ENCODE measurements at regions not wholly inside any gene's neighbourhood (a gene's known extent, or its start where the extent isn't known, plus 50 kb on each side); places are given as distances from the start of the nearest gene placed in this dataset.

- no peak for DNase-seq (ENCODE audit: low read depth)
- no peak overlapping the region for H3K4me3 ChIP-seq (ENCODE audit: low read length)
- TF ChIP-seq, protein P1, sequence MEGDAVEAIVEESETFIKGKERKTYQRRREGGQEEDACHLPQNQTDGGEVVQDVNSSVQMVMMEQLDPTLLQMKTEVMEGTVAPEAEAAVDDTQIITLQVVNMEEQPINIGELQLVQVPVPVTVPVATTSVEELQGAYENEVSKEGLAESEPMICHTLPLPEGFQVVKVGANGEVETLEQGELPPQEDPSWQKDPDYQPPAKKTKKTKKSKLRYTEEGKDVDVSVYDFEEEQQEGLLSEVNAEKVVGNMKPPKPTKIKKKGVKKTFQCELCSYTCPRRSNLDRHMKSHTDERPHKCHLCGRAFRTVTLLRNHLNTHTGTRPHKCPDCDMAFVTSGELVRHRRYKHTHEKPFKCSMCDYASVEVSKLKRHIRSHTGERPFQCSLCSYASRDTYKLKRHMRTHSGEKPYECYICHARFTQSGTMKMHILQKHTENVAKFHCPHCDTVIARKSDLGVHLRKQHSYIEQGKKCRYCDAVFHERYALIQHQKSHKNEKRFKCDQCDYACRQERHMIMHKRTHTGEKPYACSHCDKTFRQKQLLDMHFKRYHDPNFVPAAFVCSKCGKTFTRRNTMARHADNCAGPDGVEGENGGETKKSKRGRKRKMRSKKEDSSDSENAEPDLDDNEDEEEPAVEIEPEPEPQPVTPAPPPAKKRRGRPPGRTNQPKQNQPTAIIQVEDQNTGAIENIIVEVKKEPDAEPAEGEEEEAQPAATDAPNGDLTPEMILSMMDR (conservative IDR thresholded peaks at IDR 0.05; ENCODE audit: low read length), result no peak
Measured at GRCh38 chr2:15750822-15751329, 159.2 kb downstream of the DDX1 start.

DNA sequence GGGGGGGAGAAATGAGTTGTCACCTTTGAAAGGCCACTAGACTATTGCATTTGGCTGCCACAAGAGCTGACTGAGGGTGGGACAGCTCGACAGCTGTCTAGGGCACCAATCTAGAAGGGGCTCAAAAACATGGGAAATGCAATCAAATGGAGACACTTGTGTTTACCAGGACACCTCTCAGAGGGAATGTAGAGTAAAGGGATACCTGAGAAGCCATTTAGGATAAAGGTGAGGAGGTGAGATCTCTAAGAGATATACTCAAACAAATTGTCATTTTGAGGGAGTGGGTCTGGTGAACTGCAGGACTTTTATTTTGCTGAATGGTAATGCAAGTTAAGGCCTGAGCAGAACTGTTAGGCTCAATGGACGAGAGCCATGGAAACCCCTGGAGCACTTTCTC is 159.8 kb downstream of the DDX1 start:
- no peak for DNase-seq (ENCODE audit: low read depth)
- H3K4me3 ChIP-seq (ENCODE audit: low read length), result no peak overlapping the region
- TF ChIP-seq, protein P1 (conservative IDR thresholded peaks at IDR 0.05; ENCODE audit: low read length), result no peak

DNA sequence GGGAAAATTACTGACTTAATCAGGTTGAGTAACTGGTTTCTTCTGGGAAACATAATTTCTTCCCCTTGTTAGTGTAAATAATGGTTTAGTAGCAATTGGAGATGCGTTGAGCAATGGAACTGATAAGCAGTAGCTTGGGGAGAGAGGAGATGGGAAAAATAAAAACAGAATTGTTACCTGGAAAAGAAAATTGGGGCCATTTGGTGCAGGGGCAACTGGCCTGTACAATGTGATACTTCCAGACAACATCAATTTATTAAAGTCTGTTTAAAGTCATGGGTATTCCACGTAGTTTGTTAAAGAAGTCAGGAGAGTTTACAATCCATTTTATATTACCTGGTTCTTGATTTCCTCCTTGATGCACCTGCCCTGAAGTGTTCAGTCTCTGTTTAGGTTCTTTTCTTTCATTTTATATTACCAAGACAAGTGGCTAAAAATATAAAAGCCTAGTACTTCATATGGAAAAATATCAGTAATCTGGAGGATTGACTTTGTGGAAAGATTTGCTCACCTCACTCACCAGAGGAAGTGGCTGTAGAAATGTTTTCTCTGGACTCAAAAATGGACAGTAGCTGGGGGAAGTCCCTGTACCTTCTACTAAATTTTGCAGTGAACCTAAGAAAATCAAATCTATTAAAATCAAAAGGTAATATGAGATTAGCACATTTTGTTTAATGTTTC is 161.0 kb downstream of the DDX1 start:
- H3K4me3 ChIP-seq (ENCODE audit: low read length), result no peak overlapping the region
- TF ChIP-seq, protein P1 (conservative IDR thresholded peaks at IDR 0.05; ENCODE audit: low read length), result no peak
- no peak for DNase-seq (ENCODE audit: low read depth)

DNA sequence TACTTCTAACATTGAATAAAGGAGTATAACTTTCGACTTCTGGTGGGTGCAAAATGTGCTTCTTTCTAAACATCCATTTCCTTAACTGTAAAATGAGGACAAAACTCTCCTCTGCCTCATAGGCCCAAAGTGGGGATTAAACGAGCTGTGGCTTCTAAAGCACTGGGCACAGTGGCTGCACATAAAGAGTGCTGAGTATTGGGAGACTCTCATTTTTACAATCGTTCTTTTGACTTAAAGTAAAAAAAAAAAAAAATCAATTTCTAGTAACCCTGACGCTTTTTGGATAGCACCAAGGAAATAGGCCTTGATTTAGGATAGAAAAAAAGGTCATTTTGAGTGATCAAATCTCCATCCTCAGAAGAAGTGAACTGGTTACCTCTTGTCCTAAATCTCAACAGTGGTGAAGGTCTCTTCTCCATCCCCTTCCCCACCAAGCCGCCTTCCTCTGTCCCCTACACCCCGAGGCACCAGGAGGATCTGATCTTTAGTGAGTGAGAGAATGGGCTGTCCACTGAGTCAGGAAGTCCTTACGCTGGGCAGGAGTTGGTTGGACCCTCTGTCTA is 161.6 kb downstream of the DDX1 start:
- TF ChIP-seq, protein P1 (conservative IDR thresholded peaks at IDR 0.05; ENCODE audit: low read length), result no peak
- DNase-seq (ENCODE audit: low read depth), result no peak
- H3K4me3 ChIP-seq (ENCODE audit: low read length), result no peak overlapping the region

- TF ChIP-seq, protein P1 (conservative IDR thresholded peaks at IDR 0.05; ENCODE audit: low read length), result no peak
Measured at GRCh38 chr2:15753811-15754702, 162.4 kb downstream of the DDX1 start.

GRCh38 chr2:15754703-15755099 is 163.0 kb downstream of the DDX1 start:
- DNase-seq (ENCODE audit: low read depth), result no peak
- no peak overlapping the region for H3K4me3 ChIP-seq (ENCODE audit: low read length)
- TF ChIP-seq, protein P1 (conservative IDR thresholded peaks at IDR 0.05; ENCODE audit: low read length), result no peak

More at GRCh38 chr2:15753811-15754702, 162.4 kb downstream of the DDX1 start:
- DNase-seq (ENCODE audit: low read depth), result no peak
- no peak overlapping the region for H3K4me3 ChIP-seq (ENCODE audit: low read length)

Data from AG10803 (cell line).